ENCODE measurements at regions not wholly inside any gene's neighbourhood (a gene's known extent, or its start where the extent isn't known, plus 50 kb on each side); places are given as distances from the start of the nearest gene placed in this dataset.

DNA sequence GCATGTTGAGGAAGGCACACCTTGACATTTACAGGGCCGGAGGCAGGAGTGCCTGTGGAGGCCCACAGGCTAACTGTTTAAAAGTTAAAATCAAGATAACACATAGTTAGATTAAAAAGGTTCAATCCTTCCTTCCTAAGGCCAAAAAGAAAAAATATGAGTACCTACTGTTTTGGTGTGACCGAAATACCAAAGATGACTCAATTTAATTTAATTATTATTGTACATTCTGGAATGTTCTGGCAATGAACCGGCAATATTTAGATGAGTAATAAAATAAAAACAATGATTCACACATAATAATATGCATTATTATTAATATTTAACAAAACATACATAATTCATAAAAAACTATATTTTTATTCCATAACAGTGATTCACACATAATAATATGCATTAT is 136.8 kb upstream of the NTF3 start:
- TF ChIP-seq, protein P1, sequence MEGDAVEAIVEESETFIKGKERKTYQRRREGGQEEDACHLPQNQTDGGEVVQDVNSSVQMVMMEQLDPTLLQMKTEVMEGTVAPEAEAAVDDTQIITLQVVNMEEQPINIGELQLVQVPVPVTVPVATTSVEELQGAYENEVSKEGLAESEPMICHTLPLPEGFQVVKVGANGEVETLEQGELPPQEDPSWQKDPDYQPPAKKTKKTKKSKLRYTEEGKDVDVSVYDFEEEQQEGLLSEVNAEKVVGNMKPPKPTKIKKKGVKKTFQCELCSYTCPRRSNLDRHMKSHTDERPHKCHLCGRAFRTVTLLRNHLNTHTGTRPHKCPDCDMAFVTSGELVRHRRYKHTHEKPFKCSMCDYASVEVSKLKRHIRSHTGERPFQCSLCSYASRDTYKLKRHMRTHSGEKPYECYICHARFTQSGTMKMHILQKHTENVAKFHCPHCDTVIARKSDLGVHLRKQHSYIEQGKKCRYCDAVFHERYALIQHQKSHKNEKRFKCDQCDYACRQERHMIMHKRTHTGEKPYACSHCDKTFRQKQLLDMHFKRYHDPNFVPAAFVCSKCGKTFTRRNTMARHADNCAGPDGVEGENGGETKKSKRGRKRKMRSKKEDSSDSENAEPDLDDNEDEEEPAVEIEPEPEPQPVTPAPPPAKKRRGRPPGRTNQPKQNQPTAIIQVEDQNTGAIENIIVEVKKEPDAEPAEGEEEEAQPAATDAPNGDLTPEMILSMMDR (IDR thresholded peaks at IDR 0.05): no peak
- H3K4me1 Mint-ChIP-seq (ENCODE audit: low read depth): peaks cover 7% of the 10 kb centered on the region

DNA sequence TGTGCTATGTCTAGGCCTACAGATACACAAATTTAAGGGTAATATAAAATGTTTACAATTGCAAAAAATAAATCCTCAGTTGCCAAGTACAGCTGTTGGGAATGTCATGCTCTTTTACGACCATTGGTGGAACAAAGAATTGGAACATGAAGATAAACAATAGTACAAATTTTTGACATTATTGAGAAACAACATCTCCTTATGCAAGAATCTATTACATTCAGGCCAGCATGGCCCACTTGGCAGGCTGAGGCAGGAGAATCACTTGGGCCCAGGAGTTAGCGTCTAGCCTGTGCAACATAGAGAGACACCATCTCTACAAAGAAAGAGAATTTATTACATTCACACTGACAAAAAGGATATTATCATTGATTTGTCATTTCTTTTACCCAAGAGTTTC is 135.9 kb upstream of the NTF3 start:
- Mint-ChIP-seq H3K4me1 (ENCODE audit: low read depth) (peaks cover 7% of the 10 kb centered on the region), H3K36me3 (ENCODE audit: low read depth) (no peaks in the 10 kb centered on the region), H3K4me3 (no peak overlapping the region), H3K27me3 (ENCODE audit: insufficient read depth) (peaks cover 9% of the 10 kb centered on the region), H3K9me3 (no peaks in the 10 kb centered on the region), H3K27ac (no peak overlapping the region)
- TF ChIP-seq, protein P1 (IDR thresholded peaks at IDR 0.05): no peak
- no peak for DNase-seq

More for the DNA sequence above, 136.8 kb upstream of the NTF3 start:
- no peak for DNase-seq
- Mint-ChIP-seq H3K36me3 (ENCODE audit: low read depth) (no peaks in the 10 kb centered on the region), H3K27ac (no peak overlapping the region), H3K9me3 (no peaks in the 10 kb centered on the region), H3K27me3 (ENCODE audit: insufficient read depth) (peaks cover 6% of the 10 kb centered on the region), H3K4me3 (no peak overlapping the region)

GRCh38 chr12:5301539-5301938 is 130.4 kb upstream of the NTF3 start:
- DNase-seq: no peak
- no peaks in the 10 kb centered on the region for H3K9me3 Mint-ChIP-seq
- H3K4me3 Mint-ChIP-seq: no peak overlapping the region
- TF ChIP-seq, protein P1 (IDR thresholded peaks at IDR 0.05): no peak
- no peaks in the 10 kb centered on the region for H3K4me1 Mint-ChIP-seq (ENCODE audit: low read depth)
- no peak overlapping the region for H3K27ac Mint-ChIP-seq
- H3K36me3 Mint-ChIP-seq (ENCODE audit: low read depth): no peaks in the 10 kb centered on the region
- H3K27me3 Mint-ChIP-seq (ENCODE audit: insufficient read depth): peaks cover 4% of the 10 kb centered on the region

DNA sequence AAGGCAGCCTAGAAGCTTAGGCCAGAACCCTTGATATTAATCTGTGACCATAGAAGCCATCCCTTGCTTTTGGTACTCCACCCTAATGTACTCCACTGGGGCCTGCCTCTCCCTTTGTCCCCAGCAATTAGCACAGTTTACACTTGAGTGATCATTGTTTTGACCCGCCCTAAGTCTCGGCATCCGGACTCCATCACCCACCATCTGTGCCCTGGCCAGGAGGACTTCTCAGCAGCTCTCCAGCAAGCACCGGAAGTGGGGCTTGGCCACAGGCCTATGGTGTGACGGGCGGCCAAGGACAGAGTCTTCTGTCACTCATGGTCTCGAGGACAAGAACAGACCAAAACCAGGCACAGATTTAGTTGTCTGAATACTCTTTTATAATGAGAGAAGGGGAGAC is 126.5 kb upstream of the NTF3 start:
- no peak overlapping the region for H3K27ac Mint-ChIP-seq
- TF ChIP-seq, protein P1 (IDR thresholded peaks at IDR 0.05): no peak
- no peak for DNase-seq
- H3K9me3 Mint-ChIP-seq: no peaks in the 10 kb centered on the region
- H3K4me3 Mint-ChIP-seq: no peak overlapping the region
- peaks cover 3% of the 10 kb centered on the region for H3K27me3 Mint-ChIP-seq (ENCODE audit: insufficient read depth)
- H3K4me1 Mint-ChIP-seq (ENCODE audit: low read depth): no peaks in the 10 kb centered on the region
- no peaks in the 10 kb centered on the region for H3K36me3 Mint-ChIP-seq (ENCODE audit: low read depth)

DNA sequence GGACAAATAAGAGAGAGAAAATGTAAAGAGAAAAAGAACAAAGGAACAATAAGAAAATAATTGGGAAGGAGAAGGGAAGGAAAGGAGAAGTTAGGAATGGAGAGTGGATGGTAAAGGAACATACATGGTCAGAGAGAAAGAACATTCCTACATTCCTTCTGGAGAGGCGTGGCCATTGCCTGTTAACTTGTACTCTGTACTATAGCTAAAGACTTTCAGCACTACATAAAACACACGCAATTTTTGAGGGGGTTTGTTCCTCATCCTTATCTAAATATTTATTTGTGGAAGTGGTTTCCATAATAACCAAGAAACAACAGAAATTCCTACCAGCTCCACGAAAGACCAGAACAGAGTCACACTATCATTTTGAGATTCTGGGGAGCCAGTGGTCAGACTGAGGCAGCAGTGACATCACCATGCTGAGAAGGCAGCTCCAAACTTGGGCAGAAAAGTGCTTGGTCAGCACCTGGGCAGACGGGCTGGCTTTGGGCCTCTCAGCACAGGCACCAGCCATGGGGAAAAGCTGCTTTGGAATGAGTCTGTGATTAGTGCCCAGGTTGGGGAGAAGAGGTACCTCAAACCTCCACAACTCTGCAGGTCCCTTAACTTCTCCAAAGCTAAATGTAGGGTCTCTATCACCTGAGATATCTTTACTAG is 125.9 kb upstream of the NTF3 start:
- Mint-ChIP-seq H3K4me3 (no peak overlapping the region), H3K27ac (no peak overlapping the region), H3K9me3 (no peaks in the 10 kb centered on the region), H3K4me1 (ENCODE audit: low read depth) (no peaks in the 10 kb centered on the region), H3K27me3 (ENCODE audit: insufficient read depth) (peaks cover 3% of the 10 kb centered on the region), H3K36me3 (ENCODE audit: low read depth) (no peaks in the 10 kb centered on the region)
- TF ChIP-seq, protein P1 (IDR thresholded peaks at IDR 0.05): no peak
- DNase-seq: no peak
